Osteocyte (in vitro differentiated cells): ENCODE measurements at regions not wholly inside any gene's neighbourhood (a gene's known extent, or its start where the extent isn't known, plus 50 kb on each side); places are given as distances from the start of the nearest gene placed in this dataset.

Experiments
- DNase-seq: peaks from one replicate; pipeline ENCODE4 v3.0.0; 2021; ENCODE audit warnings: mixed read lengths; ENCODE audit not compliant: unreplicated experiment; ENCODE audit errors: extremely low spot score
- H3K27ac Mint-ChIP-seq: one replicate; pipeline ENCODE4 v1.8.0; 2021; ENCODE audit warnings: mild to moderate bottlenecking, mixed read lengths; ENCODE audit not compliant: unreplicated experiment
- H3K27me3 Mint-ChIP-seq: one replicate; pipeline ENCODE4 v1.8.0; 2021; ENCODE audit warnings: mixed read lengths; ENCODE audit not compliant: unreplicated experiment
- H3K36me3 Mint-ChIP-seq: one replicate; pipeline ENCODE4 v1.8.0; 2021; ENCODE audit warnings: mixed read lengths; ENCODE audit not compliant: unreplicated experiment
- H3K4me1 Mint-ChIP-seq: one replicate; pipeline ENCODE4 v1.8.0; 2021; ENCODE audit warnings: mixed read lengths; ENCODE audit not compliant: unreplicated experiment
- H3K4me3 Mint-ChIP-seq: one replicate; pipeline ENCODE4 v1.8.0; 2021; ENCODE audit warnings: mild to moderate bottlenecking, moderate library complexity, mixed read lengths; ENCODE audit not compliant: unreplicated experiment
- H3K9me3 Mint-ChIP-seq: one replicate; pipeline ENCODE4 v1.8.0; 2021; ENCODE audit warnings: mixed read lengths; ENCODE audit not compliant: unreplicated experiment
- TF ChIP-seq, protein P1 (sequence below): fragments of 200-600 bp; sonication (generic); IDR thresholded peaks from 2 replicates; pipeline ENCODE4 v1.5.0; 2021; ENCODE audit warnings: antibody characterized with exemption, mild to moderate bottlenecking, moderate library complexity

- Mint-ChIP-seq H3K4me3 (no peak overlapping the region), H3K9me3 (peaks cover 4% of the 10 kb centered on the region), H3K36me3 (no peaks in the 10 kb centered on the region), H3K27ac (no peak overlapping the region), H3K27me3 (peaks cover 3% of the 10 kb centered on the region), H3K4me1 (peaks cover 4% of the 10 kb centered on the region)
- no peak for DNase-seq
- TF ChIP-seq, protein P1, sequence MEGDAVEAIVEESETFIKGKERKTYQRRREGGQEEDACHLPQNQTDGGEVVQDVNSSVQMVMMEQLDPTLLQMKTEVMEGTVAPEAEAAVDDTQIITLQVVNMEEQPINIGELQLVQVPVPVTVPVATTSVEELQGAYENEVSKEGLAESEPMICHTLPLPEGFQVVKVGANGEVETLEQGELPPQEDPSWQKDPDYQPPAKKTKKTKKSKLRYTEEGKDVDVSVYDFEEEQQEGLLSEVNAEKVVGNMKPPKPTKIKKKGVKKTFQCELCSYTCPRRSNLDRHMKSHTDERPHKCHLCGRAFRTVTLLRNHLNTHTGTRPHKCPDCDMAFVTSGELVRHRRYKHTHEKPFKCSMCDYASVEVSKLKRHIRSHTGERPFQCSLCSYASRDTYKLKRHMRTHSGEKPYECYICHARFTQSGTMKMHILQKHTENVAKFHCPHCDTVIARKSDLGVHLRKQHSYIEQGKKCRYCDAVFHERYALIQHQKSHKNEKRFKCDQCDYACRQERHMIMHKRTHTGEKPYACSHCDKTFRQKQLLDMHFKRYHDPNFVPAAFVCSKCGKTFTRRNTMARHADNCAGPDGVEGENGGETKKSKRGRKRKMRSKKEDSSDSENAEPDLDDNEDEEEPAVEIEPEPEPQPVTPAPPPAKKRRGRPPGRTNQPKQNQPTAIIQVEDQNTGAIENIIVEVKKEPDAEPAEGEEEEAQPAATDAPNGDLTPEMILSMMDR = no peak
Measured at GRCh38 chr9:135338546-135338945, 141.0 kb upstream of the PPP1R26 start.

- TF ChIP-seq, protein P1 = no peak
- H3K4me3 Mint-ChIP-seq = no peak overlapping the region
- H3K36me3 Mint-ChIP-seq = no peaks in the 10 kb centered on the region
- peaks cover 4% of the 10 kb centered on the region for H3K9me3 Mint-ChIP-seq
- peaks cover 4% of the 10 kb centered on the region for H3K4me1 Mint-ChIP-seq
- no peak overlapping the region for H3K27ac Mint-ChIP-seq
- no peak for DNase-seq
- peaks cover 3% of the 10 kb centered on the region for H3K27me3 Mint-ChIP-seq
Measured at GRCh38 chr9:135339378-135339973, 140.1 kb upstream of the PPP1R26 start.

GRCh38 chr9:135340143-135340655 lies 139.4 kb upstream of the PPP1R26 start:
- H3K4me1 Mint-ChIP-seq = peaks cover 4% of the 10 kb centered on the region

DNA sequence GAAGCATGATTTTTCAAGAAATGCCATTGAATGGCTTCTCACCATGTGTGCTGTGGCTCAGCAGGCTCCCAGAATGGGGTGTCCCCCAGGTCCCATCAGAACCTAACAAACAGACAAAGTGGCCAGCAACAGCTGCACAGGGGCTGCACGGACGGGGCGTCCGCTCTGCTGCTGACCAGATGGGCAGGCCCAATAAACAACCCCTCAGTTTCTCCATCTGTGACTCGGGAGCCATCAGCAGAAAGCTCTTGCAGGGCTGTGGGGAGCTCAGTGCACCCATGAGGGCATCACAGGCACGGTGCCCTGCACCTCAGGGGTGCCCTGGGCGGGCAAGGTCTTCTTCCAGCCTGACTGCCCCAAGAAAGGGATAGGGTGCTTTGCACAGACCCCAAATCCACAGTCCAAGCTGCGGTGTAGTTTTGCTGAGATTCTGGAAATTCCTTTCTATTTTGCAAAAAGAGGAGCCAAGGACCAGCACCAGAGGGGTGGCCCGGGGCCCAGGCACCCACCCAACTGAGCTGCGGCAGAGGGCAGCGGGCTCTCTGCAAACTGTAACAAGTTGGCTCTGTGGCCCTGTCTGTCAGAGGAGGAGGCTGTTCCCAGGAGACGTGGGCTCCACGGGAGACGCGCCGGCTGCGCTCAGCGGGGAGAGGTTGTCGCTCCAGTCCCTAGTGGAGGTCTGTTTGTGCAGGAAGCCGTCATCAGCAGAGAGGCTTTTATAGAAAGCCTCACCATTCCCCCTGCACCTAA lies 138.7 kb upstream of the PPP1R26 start:
- Mint-ChIP-seq H3K27me3 (peaks cover 11% of the 10 kb centered on the region), H3K4me1 (peaks cover 4% of the 10 kb centered on the region), H3K9me3 (no peaks in the 10 kb centered on the region), H3K36me3 (no peaks in the 10 kb centered on the region), H3K27ac (no peak overlapping the region), H3K4me3 (no peak overlapping the region)
- TF ChIP-seq, protein P1 = no peak
- DNase-seq = no peak

More at GRCh38 chr9:135340143-135340655, 139.4 kb upstream of the PPP1R26 start:
- peaks cover 11% of the 10 kb centered on the region for H3K27me3 Mint-ChIP-seq
- DNase-seq = no peak
- no peaks in the 10 kb centered on the region for H3K36me3 Mint-ChIP-seq
- peaks cover 4% of the 10 kb centered on the region for H3K9me3 Mint-ChIP-seq
- no peak overlapping the region for H3K27ac Mint-ChIP-seq
- TF ChIP-seq, protein P1 = no peak
- no peak overlapping the region for H3K4me3 Mint-ChIP-seq

DNA sequence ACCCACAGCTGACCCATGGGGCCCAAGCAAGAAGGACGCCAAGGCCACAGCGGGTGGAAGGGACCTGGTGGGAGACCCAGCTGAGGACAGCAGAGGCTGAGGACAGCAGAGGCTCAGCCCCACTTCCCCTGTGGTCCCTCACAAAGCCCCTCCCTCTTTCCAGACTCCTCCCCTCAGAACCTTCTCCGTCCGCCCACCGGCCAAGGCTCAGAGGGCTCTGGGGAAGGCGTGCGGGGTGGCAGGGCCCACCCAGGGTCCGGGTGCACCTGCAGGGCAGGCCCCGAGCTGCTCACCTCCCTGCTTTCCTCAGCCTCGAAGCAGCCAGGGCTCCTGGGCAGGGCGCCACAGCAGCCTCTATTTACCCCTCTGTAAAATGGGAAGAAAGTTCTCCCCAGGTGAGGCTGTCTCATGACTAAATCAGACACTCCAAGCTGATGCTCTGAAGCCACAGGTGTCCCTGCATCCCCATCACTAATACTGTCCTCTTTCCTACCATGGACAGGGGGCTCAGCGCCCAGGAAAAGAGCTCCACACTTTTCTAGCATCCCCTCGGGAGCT lies 137.9 kb upstream of the PPP1R26 start:
- TF ChIP-seq, protein P1 = no peak
- no peak for DNase-seq
- Mint-ChIP-seq H3K27ac (no peak overlapping the region), H3K9me3 (no peaks in the 10 kb centered on the region), H3K4me3 (no peak overlapping the region), H3K36me3 (no peaks in the 10 kb centered on the region), H3K27me3 (peaks cover 15% of the 10 kb centered on the region), H3K4me1 (peaks cover 4% of the 10 kb centered on the region)
